ENCODE measurements at regions not wholly inside any gene's neighbourhood (a gene's known extent, or its start where the extent isn't known, plus 50 kb on each side); places are given as distances from the start of the nearest gene placed in this dataset.

DNA sequence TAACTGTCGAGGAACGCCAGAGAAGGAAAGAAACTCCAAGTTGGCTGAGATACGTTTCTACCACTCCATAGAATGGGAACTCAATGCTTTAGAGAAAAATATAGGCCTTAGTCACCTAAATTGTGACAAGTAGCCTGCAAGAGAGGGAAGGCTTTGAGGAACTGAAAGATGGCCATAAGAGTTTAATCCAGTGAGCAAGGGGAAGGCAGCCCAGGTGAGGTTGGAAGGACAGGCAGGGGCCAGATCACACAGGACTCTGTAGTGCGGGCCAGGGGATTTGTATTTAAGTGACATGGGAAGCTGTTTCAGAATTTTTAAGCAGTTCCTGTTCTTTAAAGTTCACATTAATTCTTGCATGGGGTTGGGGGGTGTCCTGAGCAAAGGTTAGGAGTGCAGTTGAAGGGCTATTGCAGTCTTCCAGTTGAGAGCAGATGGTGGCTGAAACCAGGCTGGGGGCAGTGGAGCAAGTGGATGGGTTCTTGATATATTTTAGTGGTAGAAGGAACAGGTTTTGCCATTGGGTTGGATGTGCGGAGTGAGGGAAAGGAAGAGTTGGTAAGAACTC, 138.9 kb upstream of the PELI1 start:
- peak overlapping the region; percentile 17; the same call in 1 of the 2 replicates for H3K4me3 ChIP-seq (ENCODE audit: low read depth, low read length)
- TF ChIP-seq, protein P1, sequence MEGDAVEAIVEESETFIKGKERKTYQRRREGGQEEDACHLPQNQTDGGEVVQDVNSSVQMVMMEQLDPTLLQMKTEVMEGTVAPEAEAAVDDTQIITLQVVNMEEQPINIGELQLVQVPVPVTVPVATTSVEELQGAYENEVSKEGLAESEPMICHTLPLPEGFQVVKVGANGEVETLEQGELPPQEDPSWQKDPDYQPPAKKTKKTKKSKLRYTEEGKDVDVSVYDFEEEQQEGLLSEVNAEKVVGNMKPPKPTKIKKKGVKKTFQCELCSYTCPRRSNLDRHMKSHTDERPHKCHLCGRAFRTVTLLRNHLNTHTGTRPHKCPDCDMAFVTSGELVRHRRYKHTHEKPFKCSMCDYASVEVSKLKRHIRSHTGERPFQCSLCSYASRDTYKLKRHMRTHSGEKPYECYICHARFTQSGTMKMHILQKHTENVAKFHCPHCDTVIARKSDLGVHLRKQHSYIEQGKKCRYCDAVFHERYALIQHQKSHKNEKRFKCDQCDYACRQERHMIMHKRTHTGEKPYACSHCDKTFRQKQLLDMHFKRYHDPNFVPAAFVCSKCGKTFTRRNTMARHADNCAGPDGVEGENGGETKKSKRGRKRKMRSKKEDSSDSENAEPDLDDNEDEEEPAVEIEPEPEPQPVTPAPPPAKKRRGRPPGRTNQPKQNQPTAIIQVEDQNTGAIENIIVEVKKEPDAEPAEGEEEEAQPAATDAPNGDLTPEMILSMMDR (IDR thresholded peaks at IDR 0.05; ENCODE audit: low read depth, low read length, missing control alignments) = no peak
- DNase-seq (ENCODE audit: low read depth) = no peak

DNA sequence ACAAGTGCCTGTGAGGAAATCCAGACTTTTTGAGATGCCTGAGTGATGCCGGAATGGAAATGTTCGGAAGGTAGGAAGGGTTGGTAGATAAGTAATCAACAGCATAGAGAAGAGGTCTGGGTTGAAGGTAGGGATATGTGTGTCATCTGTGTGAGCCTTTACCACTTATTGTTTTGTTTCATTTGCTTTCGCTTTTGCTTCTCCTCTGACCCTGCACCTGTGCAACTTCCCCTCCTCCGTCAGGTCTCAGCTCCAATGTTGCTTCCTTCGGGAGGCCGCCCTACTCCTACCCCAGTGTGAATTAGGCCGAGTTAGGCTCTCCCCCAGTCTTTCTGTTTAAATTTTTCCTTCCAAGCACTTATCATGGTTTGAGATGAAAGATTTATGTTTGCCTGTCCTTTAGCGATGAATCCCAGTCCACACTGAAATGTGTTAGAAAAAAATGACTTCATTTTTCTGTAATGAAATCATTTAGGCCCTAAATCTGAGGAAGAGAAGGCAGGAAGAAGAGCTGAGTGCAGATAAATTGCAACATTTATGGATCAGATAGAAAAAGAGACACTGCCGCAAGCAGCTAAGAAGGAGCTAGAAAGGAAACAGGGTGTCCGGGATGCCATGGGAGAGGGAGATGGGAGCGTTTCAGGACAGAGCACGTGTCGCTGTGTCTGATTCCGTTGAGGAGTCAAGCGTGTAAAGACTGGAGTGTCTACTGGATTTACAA, 139.6 kb upstream of the PELI1 start:
- H3K4me3 ChIP-seq (ENCODE audit: low read depth, low read length) = peak overlapping the region; percentile 17; the same call in 1 of the 2 replicates
- DNase-seq (ENCODE audit: low read depth) = peak; percentile 42
- TF ChIP-seq, protein P1 (IDR thresholded peaks at IDR 0.05; ENCODE audit: low read depth, low read length, missing control alignments) = no peak

DNA sequence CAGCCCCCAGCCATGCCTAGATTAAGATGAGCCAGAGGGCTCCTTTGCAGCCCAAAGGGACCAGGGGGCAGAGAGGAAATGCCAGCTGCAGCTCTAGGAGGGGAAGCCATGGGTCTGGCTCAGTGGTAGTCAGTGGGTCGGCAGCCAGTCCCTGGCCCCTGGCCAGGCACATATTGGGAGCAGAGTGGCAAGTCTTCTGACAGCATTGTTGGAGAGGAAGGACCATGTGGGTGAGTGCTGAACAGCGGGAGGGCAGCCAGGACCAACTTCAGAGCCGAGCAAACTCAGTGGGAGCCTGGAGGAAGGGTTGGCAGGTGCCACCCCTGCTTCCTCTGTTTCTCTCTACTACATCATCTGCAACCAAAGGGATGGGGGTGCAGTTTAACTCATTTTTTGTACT, 140.5 kb upstream of the PELI1 start:
- DNase-seq (ENCODE audit: low read depth) = no peak
- TF ChIP-seq, protein P1 (IDR thresholded peaks at IDR 0.05; ENCODE audit: low read depth, low read length, missing control alignments) = no peak
- no peak overlapping the region for H3K4me3 ChIP-seq (ENCODE audit: low read depth, low read length)

DNA sequence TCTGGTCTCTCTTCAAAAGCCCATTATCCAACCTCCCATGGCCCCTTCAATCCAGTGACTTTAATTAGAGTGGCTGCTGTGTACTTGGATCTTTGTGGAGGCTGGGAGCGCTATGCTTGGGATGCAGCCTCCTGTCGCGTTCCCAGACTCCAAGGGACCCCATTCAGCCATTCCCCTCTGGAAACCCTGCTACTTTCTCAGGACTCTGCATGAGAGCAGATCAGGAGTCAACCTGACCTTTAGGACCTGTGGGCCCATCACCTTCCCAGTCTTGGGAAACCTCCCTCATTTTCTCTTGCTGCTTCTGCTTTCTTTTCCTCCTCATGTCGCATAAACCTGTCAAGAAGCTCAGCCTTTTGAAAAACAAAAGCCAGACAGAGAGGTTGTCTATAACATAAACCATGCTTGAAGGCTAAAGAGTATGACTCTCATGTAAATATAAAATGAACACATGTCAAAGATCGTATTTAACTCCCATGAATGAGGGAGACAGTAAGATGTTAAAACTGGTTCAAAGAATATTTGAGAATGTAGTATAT, 143.1 kb upstream of the PELI1 start:
- no peak overlapping the region for H3K4me3 ChIP-seq (ENCODE audit: low read depth, low read length)
- TF ChIP-seq, protein P1 (IDR thresholded peaks at IDR 0.05; ENCODE audit: low read depth, low read length, missing control alignments) = no peak
- no peak for DNase-seq (ENCODE audit: low read depth)

DNA sequence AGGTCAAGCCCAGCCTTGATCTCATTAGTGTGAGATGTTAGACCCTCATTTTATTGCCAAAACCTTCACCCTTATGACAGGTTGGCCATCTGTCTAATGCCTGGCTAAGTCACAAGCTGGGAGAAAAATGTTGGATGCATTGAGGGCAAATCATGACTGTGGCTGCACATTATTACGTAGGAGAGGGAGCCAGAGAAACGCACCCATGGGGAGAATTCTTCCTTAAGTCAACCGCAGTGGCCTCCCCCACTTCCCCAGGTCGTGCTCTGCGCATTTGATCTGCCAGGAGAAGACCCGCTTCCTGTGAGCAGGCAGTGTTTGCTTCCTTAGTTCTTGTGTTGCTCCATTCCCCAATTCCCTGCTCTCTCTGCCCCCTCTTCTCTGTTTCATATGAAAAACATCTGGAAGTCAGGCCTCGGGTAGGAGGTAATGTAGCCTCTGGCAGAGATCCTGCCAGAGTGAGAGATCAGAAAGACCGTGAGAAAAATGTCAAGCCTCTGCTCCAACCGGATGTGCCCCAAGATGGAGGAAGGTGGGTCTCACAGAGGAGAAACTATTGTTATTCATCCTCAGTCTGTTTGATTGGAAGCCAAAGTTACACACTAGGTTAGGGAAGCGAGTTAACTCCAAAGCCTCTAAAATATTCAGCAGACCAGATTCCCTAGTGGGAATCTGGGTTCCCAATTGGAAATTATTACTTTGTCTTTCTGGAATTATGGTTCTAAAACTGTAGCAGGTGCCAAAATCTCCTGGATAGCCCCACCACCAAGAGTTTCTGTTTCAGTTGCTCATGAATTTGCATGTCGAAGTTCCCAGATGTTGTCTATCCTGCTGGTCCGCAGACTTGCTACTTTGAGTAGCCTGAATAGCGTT, 144.3 kb upstream of the PELI1 start:
- DNase-seq (ENCODE audit: low read depth) = no peak
- TF ChIP-seq, protein P1 (IDR thresholded peaks at IDR 0.05; ENCODE audit: low read depth, low read length, missing control alignments) = no peak
- no peak overlapping the region for H3K4me3 ChIP-seq (ENCODE audit: low read depth, low read length)

DNA sequence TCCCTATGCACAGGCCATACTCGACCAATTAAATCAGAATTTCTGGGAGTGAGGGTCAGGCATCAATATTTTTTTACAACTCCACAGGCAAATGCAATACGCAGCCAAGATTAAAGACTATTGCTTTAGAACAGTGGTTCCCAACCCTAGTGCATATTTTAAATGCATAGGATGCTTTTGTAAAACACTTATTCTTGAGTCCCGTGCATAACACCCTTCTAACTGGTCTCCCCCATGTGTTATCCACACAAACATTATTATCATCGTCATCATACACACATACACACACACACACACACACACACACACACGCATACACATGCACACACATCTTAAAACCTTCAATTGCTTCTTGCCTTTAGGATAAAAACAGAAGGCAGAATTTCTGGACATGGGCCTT, 145.0 kb upstream of the PELI1 start:
- TF ChIP-seq, protein P1 (IDR thresholded peaks at IDR 0.05; ENCODE audit: low read depth, low read length, missing control alignments) = no peak
- DNase-seq (ENCODE audit: low read depth) = no peak
- no peak overlapping the region for H3K4me3 ChIP-seq (ENCODE audit: low read depth, low read length)

All from GM12864 (cell line).